Cardiac muscle cell (in vitro differentiated cells and primary cell): ENCODE measurements at regions not wholly inside any gene's neighbourhood (a gene's known extent, or its start where the extent isn't known, plus 50 kb on each side); places are given as distances from the start of the nearest gene placed in this dataset.
"Not testable (repeated sequence)": the region's sequence is repeated elsewhere in the genome, so short reads cannot be mapped to it uniquely, and the experiment has no call there.

Source experiments
- DNase-seq, 2 donors: peaks; one replicate each; pipeline versions ENCODE4 v3.0.0 to v3.0.0-alpha.2; 2010 to 2017; ENCODE audit warnings: low read depth in 1 of 2, low spot score in 1 of 2
- H3K27ac ChIP-seq: fragments of 200-600 bp; sonication (generic); 2 replicates; pipeline ENCODE4 v1.5.1; 2016
- H3K27me3 ChIP-seq: fragments of 200-600 bp; sonication (generic); 2 replicates; pipeline ENCODE4 v1.6.0; 2016; ENCODE audit warnings: control low read depth
- H3K36me3 ChIP-seq: fragments of 200-600 bp; sonication (generic); 2 replicates; pipeline ENCODE4 v1.5.1; 2016; ENCODE audit warnings: control low read depth
- H3K4me1 ChIP-seq: fragments of 200-600 bp; sonication (generic); 2 replicates; pipeline ENCODE4 v1.8.1; 2017; ENCODE audit warnings: low read depth, mild to moderate bottlenecking, mixed run types
- H3K4me3 ChIP-seq: fragments of 200-600 bp; sonication (generic); 2 replicates; pipeline ENCODE4 v1.5.1; 2016; ENCODE audit warnings: mild to moderate bottlenecking
- H3K9me3 ChIP-seq: fragments of 200-600 bp; sonication (generic); 2 replicates; pipeline ENCODE4 v1.5.1; 2017; ENCODE audit warnings: low read depth, mild to moderate bottlenecking, control low read depth
- CTCF ChIP-seq: IDR thresholded peaks from 2 replicates; pipeline ENCODE4 v1.5.1; 2012; ENCODE audit warnings: low read depth, mild to moderate bottlenecking, low read length

GRCh38 chrX:96102997-96103396, 581.6 kb upstream of the DIAPH2 start:
- Histone ChIP-seq H3K4me1 (no peaks in the 10 kb centered on the region), H3K36me3 (no peaks in the 10 kb centered on the region)
- TF ChIP-seq CTCF: no peak

GRCh38 chrX:96112689-96113088, 572.0 kb upstream of the DIAPH2 start:
- H3K4me1 ChIP-seq: no peaks in the 10 kb centered on the region
- no peaks in the 10 kb centered on the region for H3K27me3 ChIP-seq
- no peak for TF ChIP-seq CTCF
- DNase-seq: no peak
- no peaks in the 10 kb centered on the region for H3K36me3 ChIP-seq
- no peak overlapping the region for H3K4me3 ChIP-seq
- H3K9me3 ChIP-seq: no peaks in the 10 kb centered on the region
- H3K27ac ChIP-seq: no peak overlapping the region

More at GRCh38 chrX:96102997-96103396, 581.6 kb upstream of the DIAPH2 start:
- H3K4me3 ChIP-seq: no peak overlapping the region
- no peaks in the 10 kb centered on the region for H3K9me3 ChIP-seq
- no peak for DNase-seq
- no peaks in the 10 kb centered on the region for H3K27me3 ChIP-seq
- no peak overlapping the region for H3K27ac ChIP-seq

- no peak overlapping the region for H3K27ac ChIP-seq
- no peaks in the 10 kb centered on the region for H3K4me1 ChIP-seq
- TF ChIP-seq CTCF: peak; percentile 3
- no peaks in the 10 kb centered on the region for H3K27me3 ChIP-seq
- no peaks in the 10 kb centered on the region for H3K9me3 ChIP-seq
- DNase-seq: no peak
- no peaks in the 10 kb centered on the region for H3K36me3 ChIP-seq
- no peak overlapping the region for H3K4me3 ChIP-seq
These were observed 558.5 kb upstream of the DIAPH2 start for GRCh38 chrX:96126182-96126581.

- not testable (repeated sequence) for H3K27me3 ChIP-seq, H3K9me3 ChIP-seq, H3K36me3 ChIP-seq, H3K4me3 ChIP-seq, H3K4me1 ChIP-seq, H3K27ac ChIP-seq, DNase-seq
These were observed 556.6 kb upstream of the DIAPH2 start for GRCh38 chrX:96128058-96128457.

- Histone ChIP-seq H3K9me3 (no peaks in the 10 kb centered on the region), H3K36me3 (no peaks in the 10 kb centered on the region), H3K4me1 (no peaks in the 10 kb centered on the region), H3K27ac (no peak overlapping the region), H3K27me3 (no peaks in the 10 kb centered on the region), H3K4me3 (no peak overlapping the region)
- peak in 1 of 2 donors; percentile 6 for DNase-seq
- TF ChIP-seq CTCF: no peak
These were observed 543.8 kb upstream of the DIAPH2 start for GRCh38 chrX:96140796-96141195.

- DNase-seq: peak in 1 of 2 donors; percentile 2
- no peak overlapping the region for H3K27ac ChIP-seq
- no peaks in the 10 kb centered on the region for H3K27me3 ChIP-seq
- H3K4me3 ChIP-seq: no peak overlapping the region
- no peaks in the 10 kb centered on the region for H3K9me3 ChIP-seq
- TF ChIP-seq CTCF: no peak
- H3K36me3 ChIP-seq: no peaks in the 10 kb centered on the region
- H3K4me1 ChIP-seq: no peaks in the 10 kb centered on the region
These were observed 537.0 kb upstream of the DIAPH2 start for GRCh38 chrX:96147681-96148080.
